ENCODE measurements at regions not wholly inside any gene's neighbourhood (a gene's known extent, or its start where the extent isn't known, plus 50 kb on each side); places are given as distances from the start of the nearest gene placed in this dataset.
A peak's percentile ranks its signal among the peaks of the same experiment; 100 is the strongest.

GRCh38 chr6:109897025-109897424 is 81.1 kb upstream of the GPR6 start:
- H3K27me3 Mint-ChIP-seq (ENCODE audit: low read depth) = peaks cover 5% of the 10 kb centered on the region
- H3K36me3 Mint-ChIP-seq (ENCODE audit: low read depth) = no peaks in the 10 kb centered on the region
- H3K27ac Mint-ChIP-seq = peak overlapping the region in 1 of 3 experiments; percentile 4
- H3K9me3 Mint-ChIP-seq = no peaks in the 10 kb centered on the region
- H3K4me1 Mint-ChIP-seq = no peaks in the 10 kb centered on the region
- TF ChIP-seq CTCF (IDR thresholded peaks at IDR 0.05; ENCODE audit: unreplicated experiment in 3 of 3) = no peak
- no peak overlapping the region for H3K4me3 Mint-ChIP-seq

GRCh38 chr6:109897561-109898080 is 80.5 kb upstream of the GPR6 start:
- H3K27me3 Mint-ChIP-seq (ENCODE audit: low read depth) = peaks cover 5% of the 10 kb centered on the region
- H3K27ac Mint-ChIP-seq = no peak overlapping the region
- no peaks in the 10 kb centered on the region for H3K9me3 Mint-ChIP-seq
- no peak overlapping the region for H3K4me3 Mint-ChIP-seq
- no peak for TF ChIP-seq CTCF (IDR thresholded peaks at IDR 0.05; ENCODE audit: unreplicated experiment in 3 of 3)
- H3K4me1 Mint-ChIP-seq = no peaks in the 10 kb centered on the region
- H3K36me3 Mint-ChIP-seq (ENCODE audit: low read depth) = no peaks in the 10 kb centered on the region

- no peak for TF ChIP-seq CTCF (IDR thresholded peaks at IDR 0.05; ENCODE audit: unreplicated experiment in 3 of 3)
- no peaks in the 10 kb centered on the region for H3K36me3 Mint-ChIP-seq (ENCODE audit: low read depth)
- peaks cover 5% of the 10 kb centered on the region for H3K27me3 Mint-ChIP-seq (ENCODE audit: low read depth)
- no peak overlapping the region for H3K27ac Mint-ChIP-seq
- no peaks in the 10 kb centered on the region for H3K4me1 Mint-ChIP-seq
- no peaks in the 10 kb centered on the region for H3K9me3 Mint-ChIP-seq
- no peak overlapping the region for H3K4me3 Mint-ChIP-seq
Observed at GRCh38 chr6:109901976-109902375, 76.1 kb upstream of the GPR6 start.

GRCh38 chr6:109902870-109903269 is 75.2 kb upstream of the GPR6 start:
- H3K9me3 Mint-ChIP-seq = no peaks in the 10 kb centered on the region
- no peak overlapping the region for H3K27ac Mint-ChIP-seq
- H3K4me3 Mint-ChIP-seq = no peak overlapping the region
- no peaks in the 10 kb centered on the region for H3K4me1 Mint-ChIP-seq
- no peaks in the 10 kb centered on the region for H3K27me3 Mint-ChIP-seq (ENCODE audit: low read depth)
- no peaks in the 10 kb centered on the region for H3K36me3 Mint-ChIP-seq (ENCODE audit: low read depth)
- no peak for TF ChIP-seq CTCF (IDR thresholded peaks at IDR 0.05; ENCODE audit: unreplicated experiment in 3 of 3)

- Mint-ChIP-seq H3K27ac (no peak overlapping the region), H3K4me1 (no peaks in the 10 kb centered on the region), H3K4me3 (no peak overlapping the region), H3K9me3 (no peaks in the 10 kb centered on the region), H3K36me3 (ENCODE audit: low read depth) (no peaks in the 10 kb centered on the region), H3K27me3 (ENCODE audit: low read depth) (peaks cover 4% of the 10 kb centered on the region)
- no peak for TF ChIP-seq CTCF (IDR thresholded peaks at IDR 0.05; ENCODE audit: unreplicated experiment in 3 of 3)
Observed at GRCh38 chr6:109910571-109910970, 67.5 kb upstream of the GPR6 start.

GRCh38 chr6:109912118-109912517 is 66.0 kb upstream of the GPR6 start:
- H3K27ac Mint-ChIP-seq = no peak overlapping the region
- H3K36me3 Mint-ChIP-seq (ENCODE audit: low read depth) = no peaks in the 10 kb centered on the region
- no peaks in the 10 kb centered on the region for H3K9me3 Mint-ChIP-seq
- H3K4me3 Mint-ChIP-seq = no peak overlapping the region
- no peak for TF ChIP-seq CTCF (IDR thresholded peaks at IDR 0.05; ENCODE audit: unreplicated experiment in 3 of 3)
- H3K27me3 Mint-ChIP-seq (ENCODE audit: low read depth) = peaks cover 4% of the 10 kb centered on the region
- no peaks in the 10 kb centered on the region for H3K4me1 Mint-ChIP-seq

All from nephron (organoid).